Fibroblast of lung (primary cell): ENCODE measurements at regions not wholly inside any gene's neighbourhood (a gene's known extent, or its start where the extent isn't known, plus 50 kb on each side); places are given as distances from the start of the nearest gene placed in this dataset.

ENCODE experiments used
- DNase-seq, 2 donors: peaks; one replicate each; pipeline versions ENCODE4 v3.0.0 to v3.0.0-alpha.2; 2010; ENCODE audit warnings: low read depth in 2 of 2
- H2AFZ ChIP-seq: 2 replicates; pipeline ENCODE4 v1.5.1; 2012; ENCODE audit warnings: low read length, control low read depth, inconsistent platforms
- H3K27ac ChIP-seq: 2 replicates; pipeline ENCODE4 v1.5.1; 2011; ENCODE audit warnings: low read length, control low read depth; ENCODE audit not compliant: insufficient read depth
- H3K27me3 ChIP-seq: 2 replicates; pipeline ENCODE4 v1.5.1; 2011; ENCODE audit warnings: mild to moderate bottlenecking, low read length; ENCODE audit not compliant: control insufficient read depth, insufficient read depth
- H3K36me3 ChIP-seq: 2 replicates; pipeline ENCODE4 v1.5.1; 2011; ENCODE audit warnings: low read length; ENCODE audit not compliant: control insufficient read depth, insufficient read depth
- H3K4me1 ChIP-seq: 2 replicates; pipeline ENCODE4 v1.5.1; 2011; ENCODE audit warnings: low read length; ENCODE audit not compliant: control insufficient read depth, insufficient read depth; ENCODE audit errors: extremely low read depth
- H3K4me2 ChIP-seq: 2 replicates; pipeline ENCODE4 v1.5.1; 2011; ENCODE audit warnings: low read length, control low read depth; ENCODE audit not compliant: insufficient read depth; ENCODE audit errors: extremely low read depth
- H3K4me3 ChIP-seq, 4 experiments: fragments of 200-600 bp in 1 of 4; sonication (generic) in 1 of 4; replicated peaks in 1 of 4; 2 replicates each; pipeline ENCODE4 v1.5.1; 2011 to 2016; ENCODE audit warnings: low read length in 4 of 4, low read depth in 3 of 4, mild to moderate bottlenecking in 3 of 4, control low read depth in 2 of 4, inconsistent platforms in 1 of 4, mixed read lengths in 1 of 4; ENCODE audit not compliant: insufficient read depth in 1 of 4; ENCODE audit errors: control extremely low read depth in 1 of 4
- H3K79me2 ChIP-seq: 2 replicates; pipeline ENCODE4 v1.5.1; 2012; ENCODE audit warnings: mild to moderate bottlenecking, low read length, inconsistent platforms; ENCODE audit not compliant: control insufficient read depth, insufficient read depth
- H3K9ac ChIP-seq: 2 replicates; pipeline ENCODE4 v1.5.1; 2011; ENCODE audit warnings: mild to moderate bottlenecking, low read length, control low read depth; ENCODE audit not compliant: insufficient read depth
- H3K9me3 ChIP-seq: 2 replicates; pipeline ENCODE4 v1.5.1; 2012; ENCODE audit warnings: low read depth, low read length; ENCODE audit not compliant: control insufficient read depth, insufficient read depth
- H4K20me1 ChIP-seq: 2 replicates; pipeline ENCODE4 v1.5.1; 2011; ENCODE audit warnings: low read length; ENCODE audit not compliant: control insufficient read depth, insufficient read depth; ENCODE audit errors: extremely low read depth
- EZH2 ChIP-seq: IDR thresholded peaks from 2 replicates; pipeline ENCODE4 v1.5.1; 2012; ENCODE audit warnings: low read length, control low read depth, mild to moderate bottlenecking; ENCODE audit errors: missing control alignments
- TF ChIP-seq, protein P1 (sequence below), 2 donors: IDR thresholded peaks in 1 of 2; conservative IDR thresholded peaks in 1 of 2; 1 replicate in 1 of 2; 2 replicates in 1 of 2; pipeline ENCODE4 v1.5.1; 2011 to 2012; ENCODE audit warnings: low read length in 2 of 2, control low read depth in 1 of 2, inconsistent platforms in 1 of 2, low read depth in 1 of 2, mild to moderate bottlenecking in 1 of 2

DNA sequence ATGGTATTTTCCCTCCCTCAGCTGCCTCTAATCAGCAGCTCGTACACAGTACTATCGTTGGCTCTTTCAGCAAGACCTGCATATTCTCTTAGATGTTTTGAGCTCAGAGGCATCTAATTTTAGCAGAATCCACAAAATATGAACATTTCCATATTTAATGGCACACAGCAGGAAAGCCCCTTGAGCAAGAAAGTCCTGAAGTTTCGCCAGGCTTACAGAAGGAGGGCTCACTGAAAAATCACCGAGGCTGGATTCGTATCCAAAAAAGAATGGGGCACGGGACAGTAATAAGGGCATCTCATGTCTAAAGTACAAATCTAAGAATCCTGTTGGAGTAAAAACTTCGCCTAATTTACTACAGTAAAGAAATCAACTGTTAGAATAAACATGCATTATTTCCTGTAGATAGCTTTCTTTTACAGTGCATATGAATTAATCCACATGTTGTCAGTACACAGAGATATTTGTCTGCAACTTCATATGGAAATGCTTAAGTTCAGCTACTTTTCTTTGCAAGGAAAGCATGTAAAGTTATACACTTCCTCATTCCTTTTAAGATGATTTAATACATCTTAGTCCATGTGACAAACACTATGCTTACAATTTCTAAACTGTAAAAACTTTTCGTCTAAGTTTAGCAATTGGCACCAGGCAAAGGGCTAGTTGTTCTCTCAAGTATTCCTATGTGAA, 1205.3 kb upstream of the ADGRL4 start:
- peak overlapping the region; percentile 8 for H2AFZ ChIP-seq
- no peak for TF ChIP-seq EZH2
- TF ChIP-seq, protein P1, sequence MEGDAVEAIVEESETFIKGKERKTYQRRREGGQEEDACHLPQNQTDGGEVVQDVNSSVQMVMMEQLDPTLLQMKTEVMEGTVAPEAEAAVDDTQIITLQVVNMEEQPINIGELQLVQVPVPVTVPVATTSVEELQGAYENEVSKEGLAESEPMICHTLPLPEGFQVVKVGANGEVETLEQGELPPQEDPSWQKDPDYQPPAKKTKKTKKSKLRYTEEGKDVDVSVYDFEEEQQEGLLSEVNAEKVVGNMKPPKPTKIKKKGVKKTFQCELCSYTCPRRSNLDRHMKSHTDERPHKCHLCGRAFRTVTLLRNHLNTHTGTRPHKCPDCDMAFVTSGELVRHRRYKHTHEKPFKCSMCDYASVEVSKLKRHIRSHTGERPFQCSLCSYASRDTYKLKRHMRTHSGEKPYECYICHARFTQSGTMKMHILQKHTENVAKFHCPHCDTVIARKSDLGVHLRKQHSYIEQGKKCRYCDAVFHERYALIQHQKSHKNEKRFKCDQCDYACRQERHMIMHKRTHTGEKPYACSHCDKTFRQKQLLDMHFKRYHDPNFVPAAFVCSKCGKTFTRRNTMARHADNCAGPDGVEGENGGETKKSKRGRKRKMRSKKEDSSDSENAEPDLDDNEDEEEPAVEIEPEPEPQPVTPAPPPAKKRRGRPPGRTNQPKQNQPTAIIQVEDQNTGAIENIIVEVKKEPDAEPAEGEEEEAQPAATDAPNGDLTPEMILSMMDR (conservative IDR thresholded peaks at IDR 0.05 in 1 of 2, IDR thresholded peaks at IDR 0.05 in 1 of 2; ENCODE audit: low read depth in 1 of 2, low read length in 2 of 2): no peak

DNA sequence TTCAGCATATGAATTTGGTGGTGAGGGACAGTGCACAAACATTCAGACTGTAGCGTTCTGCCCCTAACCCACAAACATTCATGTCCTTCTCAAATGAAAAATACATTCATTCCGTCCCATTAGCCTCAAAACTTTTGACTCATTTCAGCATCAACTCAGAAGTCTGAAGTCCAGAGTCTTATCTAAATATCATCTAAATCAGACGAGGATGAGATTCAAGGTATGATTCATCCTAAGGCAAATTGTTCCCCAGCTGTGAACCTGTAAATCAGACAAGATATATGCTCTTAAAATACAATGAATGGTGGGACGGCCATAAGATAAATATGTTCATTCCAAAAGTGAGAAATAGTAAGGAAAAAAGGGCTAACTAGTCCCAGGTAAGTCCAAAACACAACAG, 1195.6 kb upstream of the ADGRL4 start:
- no peaks in the 10 kb centered on the region for H3K36me3 ChIP-seq
- TF ChIP-seq EZH2: no peak
- TF ChIP-seq, protein P1 (conservative IDR thresholded peaks at IDR 0.05 in 1 of 2, IDR thresholded peaks at IDR 0.05 in 1 of 2; ENCODE audit: low read depth in 1 of 2, low read length in 2 of 2): no peak
- peak in 1 of 2 donors; percentile 3 for DNase-seq
- no peak overlapping the region for H3K4me3 ChIP-seq
- no peaks in the 10 kb centered on the region for H3K4me1 ChIP-seq
- no peaks in the 10 kb centered on the region for H4K20me1 ChIP-seq
- H2AFZ ChIP-seq: no peak overlapping the region
- no peak overlapping the region for H3K9ac ChIP-seq
- no peaks in the 10 kb centered on the region for H3K27me3 ChIP-seq
- no peak overlapping the region for H3K27ac ChIP-seq
- no peaks in the 10 kb centered on the region for H3K79me2 ChIP-seq
- no peak overlapping the region for H3K4me2 ChIP-seq
- no peaks in the 10 kb centered on the region for H3K9me3 ChIP-seq

More for the DNA sequence above, 1205.3 kb upstream of the ADGRL4 start:
- no peaks in the 10 kb centered on the region for H3K9me3 ChIP-seq
- H3K27me3 ChIP-seq: no peaks in the 10 kb centered on the region
- H4K20me1 ChIP-seq: no peaks in the 10 kb centered on the region
- no peaks in the 10 kb centered on the region for H3K36me3 ChIP-seq
- no peaks in the 10 kb centered on the region for H3K79me2 ChIP-seq
- no peak overlapping the region for H3K27ac ChIP-seq
- peak in 1 of 2 donors; percentile 40 for DNase-seq
- no peak overlapping the region for H3K9ac ChIP-seq
- H3K4me1 ChIP-seq: no peaks in the 10 kb centered on the region
- H3K4me2 ChIP-seq: no peak overlapping the region
- no peak overlapping the region for H3K4me3 ChIP-seq

DNA sequence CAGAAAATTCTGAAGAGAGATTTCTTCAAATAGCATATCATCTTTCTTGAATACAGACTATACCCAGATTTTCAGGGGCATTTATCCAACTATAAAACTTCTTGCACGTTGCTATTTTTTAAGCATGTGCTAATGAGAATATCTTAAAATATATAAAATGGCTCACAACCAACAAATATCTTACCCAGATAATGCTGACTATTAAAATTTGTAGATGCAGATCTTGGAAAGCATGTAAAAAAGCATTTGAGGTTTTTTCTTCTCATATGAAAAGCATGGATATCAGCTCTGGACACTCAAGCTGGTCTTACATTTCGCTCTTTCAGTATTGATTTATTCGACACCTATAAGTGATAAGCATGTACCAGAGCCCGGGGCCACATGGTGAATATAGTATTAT, 1187.7 kb upstream of the ADGRL4 start:
- no peaks in the 10 kb centered on the region for H3K27me3 ChIP-seq

More for the DNA sequence above, 1187.7 kb upstream of the ADGRL4 start:
- Histone ChIP-seq H3K4me2 (no peak overlapping the region), H3K27ac (no peak overlapping the region), H3K79me2 (no peaks in the 10 kb centered on the region), H3K4me1 (no peaks in the 10 kb centered on the region), H4K20me1 (no peaks in the 10 kb centered on the region), H3K9ac (no peak overlapping the region), H3K36me3 (no peaks in the 10 kb centered on the region), H2AFZ (no peak overlapping the region), H3K9me3 (no peaks in the 10 kb centered on the region), H3K4me3 (no peak overlapping the region)
- TF ChIP-seq, protein P1 (conservative IDR thresholded peaks at IDR 0.05 in 1 of 2, IDR thresholded peaks at IDR 0.05 in 1 of 2; ENCODE audit: low read depth in 1 of 2, low read length in 2 of 2): no peak
- TF ChIP-seq EZH2: no peak
- no peak for DNase-seq
